ENCODE measurements at regions not wholly inside any gene's neighbourhood (a gene's known extent, or its start where the extent isn't known, plus 50 kb on each side); places are given as distances from the start of the nearest gene placed in this dataset.

- Mint-ChIP-seq H3K4me1 (no peaks in the 10 kb centered on the region), H3K9me3 (no peaks in the 10 kb centered on the region), H3K27me3 (ENCODE audit: insufficient read depth) (no peaks in the 10 kb centered on the region), H3K4me3 (no peak overlapping the region), H3K36me3 (ENCODE audit: low read depth) (no peaks in the 10 kb centered on the region), H3K27ac (no peak overlapping the region)
- no peak for DNase-seq
- H3K36me3 ChIP-seq (ENCODE audit: control insufficient read depth, insufficient read depth, low read length): no peaks in the 10 kb centered on the region
- 92 to 97% methylated on average over 10 to 20 of the region's 20 CpGs for WGBS, 2 experiments (ENCODE audit: insufficient coverage in 1 of 2, insufficient read length in 1 of 2)
- H3K9me3 ChIP-seq (ENCODE audit: control insufficient read depth, low read length): no peaks in the 10 kb centered on the region
- no peaks in the 10 kb centered on the region for H3K27me3 ChIP-seq (ENCODE audit: control insufficient read depth, insufficient read depth, low read length, poor library complexity, severe bottlenecking)
- no peak overlapping the region for H3K4me3 ChIP-seq (ENCODE audit: low read length)
- no peak for TF ChIP-seq CTCF (conservative IDR thresholded peaks at IDR 0.05)
- H3K27ac ChIP-seq (ENCODE audit: low read depth, low read length): no peak overlapping the region
- H3K9ac ChIP-seq (ENCODE audit: extremely low read depth, low read length, poor library complexity, severe bottlenecking): no peak overlapping the region
- no peaks in the 10 kb centered on the region for H3K4me1 ChIP-seq (ENCODE audit: control insufficient read depth, insufficient read depth, low read length)
Observed at GRCh38 chr5:8216921-8217320, 348.0 kb downstream of the MTRR start.

- no peaks in the 10 kb centered on the region for H3K36me3 ChIP-seq (ENCODE audit: control insufficient read depth, insufficient read depth, low read length)
- no peak overlapping the region for H3K9ac ChIP-seq (ENCODE audit: extremely low read depth, low read length, poor library complexity, severe bottlenecking)
- H3K9me3 ChIP-seq (ENCODE audit: control insufficient read depth, low read length): no peaks in the 10 kb centered on the region
- Mint-ChIP-seq H3K9me3 (peaks cover 11% of the 10 kb centered on the region), H3K27ac (no peak overlapping the region), H3K27me3 (ENCODE audit: insufficient read depth) (no peaks in the 10 kb centered on the region), H3K36me3 (ENCODE audit: low read depth) (no peaks in the 10 kb centered on the region), H3K4me3 (no peak overlapping the region), H3K4me1 (no peaks in the 10 kb centered on the region)
- no peak for DNase-seq
- peaks cover 5% of the 10 kb centered on the region for H3K27me3 ChIP-seq (ENCODE audit: control insufficient read depth, insufficient read depth, low read length, poor library complexity, severe bottlenecking)
- no peak overlapping the region for H3K4me3 ChIP-seq (ENCODE audit: low read length)
- H3K27ac ChIP-seq (ENCODE audit: low read depth, low read length): no peak overlapping the region
- no peak for TF ChIP-seq CTCF (conservative IDR thresholded peaks at IDR 0.05)
- no peaks in the 10 kb centered on the region for H3K4me1 ChIP-seq (ENCODE audit: control insufficient read depth, insufficient read depth, low read length)
- WGBS, 2 experiments (ENCODE audit: insufficient coverage in 1 of 2, insufficient read length in 1 of 2): 84 to 95% methylated on average over 2 to 3 of the region's 3 CpGs
Observed at GRCh38 chr5:8226148-8226547, 357.2 kb downstream of the MTRR start.

GRCh38 chr5:8227112-8227511 lies 358.2 kb downstream of the MTRR start:
- Histone ChIP-seq H3K27ac (ENCODE audit: low read depth, low read length) (no peak overlapping the region), H3K9me3 (ENCODE audit: control insufficient read depth, low read length) (no peaks in the 10 kb centered on the region), H3K36me3 (ENCODE audit: control insufficient read depth, insufficient read depth, low read length) (no peaks in the 10 kb centered on the region), H3K9ac (ENCODE audit: extremely low read depth, low read length, poor library complexity, severe bottlenecking) (no peak overlapping the region), H3K4me3 (ENCODE audit: low read length) (no peak overlapping the region), H3K4me1 (ENCODE audit: control insufficient read depth, insufficient read depth, low read length) (no peaks in the 10 kb centered on the region), H3K27me3 (ENCODE audit: control insufficient read depth, insufficient read depth, low read length, poor library complexity, severe bottlenecking) (peaks cover 5% of the 10 kb centered on the region)
- no peak for TF ChIP-seq CTCF (conservative IDR thresholded peaks at IDR 0.05)
- H3K9me3 Mint-ChIP-seq: peaks cover 11% of the 10 kb centered on the region
- no peak overlapping the region for H3K4me3 Mint-ChIP-seq
- no peaks in the 10 kb centered on the region for H3K4me1 Mint-ChIP-seq
- DNase-seq: no peak
- no peaks in the 10 kb centered on the region for H3K36me3 Mint-ChIP-seq (ENCODE audit: low read depth)
- 92 to 94% methylated on average over 6 to 7 of the region's 8 CpGs for WGBS, 2 experiments (ENCODE audit: insufficient coverage in 1 of 2, insufficient read length in 1 of 2)
- H3K27ac Mint-ChIP-seq: no peak overlapping the region
- no peaks in the 10 kb centered on the region for H3K27me3 Mint-ChIP-seq (ENCODE audit: insufficient read depth)

Measured in endodermal cell (in vitro differentiated cells).